ENCODE measurements at regions not wholly inside any gene's neighbourhood (a gene's known extent, or its start where the extent isn't known, plus 50 kb on each side); places are given as distances from the start of the nearest gene placed in this dataset.
"Not testable (repeated sequence)": the region's sequence is repeated elsewhere in the genome, so short reads cannot be mapped to it uniquely, and the experiment has no call there.

DNA sequence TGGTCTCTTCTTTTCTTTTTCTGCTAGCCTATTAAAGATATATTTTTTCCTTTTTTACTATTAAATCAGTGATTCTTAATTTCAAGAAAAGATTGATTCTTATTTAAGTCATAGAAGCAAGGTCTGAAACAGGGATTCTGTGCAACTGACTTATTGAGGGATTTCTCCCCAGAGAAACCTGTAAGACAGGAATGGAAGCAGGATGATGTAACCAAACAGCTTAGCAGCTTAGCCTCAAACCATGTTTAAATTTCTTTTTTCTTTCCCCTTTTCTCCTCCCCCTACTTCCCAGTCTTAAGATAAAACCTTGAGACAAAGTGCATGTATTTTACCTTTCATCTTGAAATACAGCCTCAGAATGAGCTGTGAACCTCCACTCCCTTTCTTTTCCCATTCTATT is 322.8 kb downstream of the NEK10 start:
- intact Hi-C loops (cut with DNase I): no loop called here
- ATAC-seq: no peak

GRCh38 chr3:27049792-27050191 is 319.4 kb downstream of the NEK10 start:
- intact Hi-C loops (cut with DNase I): no loop called here
- ATAC-seq (no peak), DNase-seq (ENCODE audit: low spot score) (no peak)

More for the DNA sequence above, 322.8 kb downstream of the NEK10 start:
- DNase-seq (ENCODE audit: low spot score): no peak

- ATAC-seq; DNase-seq (ENCODE audit: low spot score); intact Hi-C loops (cut with DNase I): not testable (repeated sequence)
Observed at GRCh38 chr3:27051527-27051926, 317.7 kb downstream of the NEK10 start.

DNA sequence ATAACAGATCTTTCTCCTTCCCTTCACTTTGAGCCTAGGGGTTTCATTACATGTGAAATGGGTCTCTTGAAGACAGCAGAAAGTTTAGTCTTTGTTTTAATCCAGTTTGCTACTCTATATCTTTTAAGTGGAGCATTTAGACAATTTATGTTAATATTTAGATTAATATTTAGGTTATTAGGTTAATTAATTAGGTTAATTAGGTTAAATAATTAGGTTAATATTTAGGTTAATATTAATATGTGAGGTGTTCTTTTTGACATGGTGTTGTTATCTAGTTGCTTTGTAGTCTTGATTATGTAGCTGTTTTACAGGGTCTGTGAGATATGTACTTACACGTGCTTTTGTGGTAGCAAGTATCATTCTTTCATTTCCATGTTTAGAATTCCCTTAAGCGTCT is 312.9 kb downstream of the NEK10 start:
- intact Hi-C loops (cut with DNase I): no loop called here
- ATAC-seq: no peak
- DNase-seq (ENCODE audit: low spot score): no peak

DNA sequence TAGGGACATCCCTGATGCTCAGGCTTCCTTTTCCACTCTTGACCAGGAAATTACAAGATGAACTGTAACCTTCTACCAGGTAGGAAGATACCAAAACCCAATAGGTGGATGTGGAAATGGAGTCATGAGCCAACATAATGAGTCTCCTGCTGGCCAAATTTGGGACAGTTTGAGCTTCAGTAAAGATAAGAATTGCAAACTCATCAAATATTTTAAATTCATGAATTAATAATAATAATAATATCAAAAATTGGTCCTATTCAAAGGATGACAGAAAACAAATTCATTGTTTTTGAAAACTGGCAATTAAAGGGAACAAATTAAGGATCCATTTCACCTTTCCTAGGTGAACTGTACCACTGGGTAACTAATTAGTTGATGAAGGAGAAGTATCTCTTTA is 309.7 kb downstream of the NEK10 start:
- intact Hi-C loops (cut with DNase I): no loop called here
- DNase-seq (ENCODE audit: low spot score) (no peak), ATAC-seq (no peak)

Data from sciatic nerve (tissue), 2 donors.